Fibroblast of peridontal ligament (primary cell): ENCODE measurements at regions not wholly inside any gene's neighbourhood (a gene's known extent, or its start where the extent isn't known, plus 50 kb on each side); places are given as distances from the start of the nearest gene placed in this dataset.
A peak's percentile ranks its signal among the peaks of the same experiment; 100 is the strongest.
"Not testable (repeated sequence)": the region's sequence is repeated elsewhere in the genome, so short reads cannot be mapped to it uniquely, and the experiment has no call there.

ENCODE experiments used
- DNase-seq: peaks from one replicate; pipeline ENCODE4 v3.0.0-alpha.2; 2010; ENCODE audit errors: extremely low read depth

- no peak for DNase-seq
Measured at GRCh38 chr2:76257802-76258201, 547.1 kb upstream of the GCFC2 start.

- DNase-seq = no peak
Measured at GRCh38 chr2:76256458-76257088, 545.9 kb upstream of the GCFC2 start.

- DNase-seq = no peak
Measured at GRCh38 chr2:76252704-76253103, 542.0 kb upstream of the GCFC2 start.

GRCh38 chr2:76251342-76251741 is 540.6 kb upstream of the GCFC2 start:
- DNase-seq = no peak

GRCh38 chr2:76247006-76247405 is 536.3 kb upstream of the GCFC2 start:
- no peak for DNase-seq

- no peak for DNase-seq
Measured at GRCh38 chr2:76211991-76212985, 501.6 kb upstream of the GCFC2 start.

- DNase-seq = no peak
Measured at GRCh38 chr2:76210551-76210950, 499.8 kb upstream of the GCFC2 start.

- no peak for DNase-seq
Measured at GRCh38 chr2:76204048-76204447, 493.3 kb upstream of the GCFC2 start.

- DNase-seq = no peak
Measured at GRCh38 chr2:76202866-76203265, 492.2 kb upstream of the GCFC2 start.

- peak; percentile 58 for DNase-seq
Measured at GRCh38 chr2:76197842-76198448, 487.2 kb upstream of the GCFC2 start.

- DNase-seq = no peak
Measured at GRCh38 chr2:76197428-76197827, 486.7 kb upstream of the GCFC2 start.

GRCh38 chr2:76194031-76194775 is 483.5 kb upstream of the GCFC2 start:
- DNase-seq = no peak

- DNase-seq = no peak
Measured at GRCh38 chr2:76193089-76193488, 482.4 kb upstream of the GCFC2 start.

GRCh38 chr2:76188334-76189008 is 477.8 kb upstream of the GCFC2 start:
- no peak for DNase-seq

GRCh38 chr2:76187415-76187814 is 476.7 kb upstream of the GCFC2 start:
- DNase-seq = no peak

- no peak for DNase-seq
Measured at GRCh38 chr2:76180676-76181075, 470.0 kb upstream of the GCFC2 start.

- no peak for DNase-seq
Measured at GRCh38 chr2:76178610-76179009, 467.9 kb upstream of the GCFC2 start.

GRCh38 chr2:76175295-76175694 is 464.6 kb upstream of the GCFC2 start:
- DNase-seq = no peak

GRCh38 chr2:76174505-76174904 is 463.8 kb upstream of the GCFC2 start:
- DNase-seq = no peak

GRCh38 chr2:76173206-76173605 is 462.5 kb upstream of the GCFC2 start:
- not testable (repeated sequence) for DNase-seq

GRCh38 chr2:76172154-76172595 is 461.5 kb upstream of the GCFC2 start:
- not testable (repeated sequence) for DNase-seq
